Prostate gland (tissue), 2 donors: ENCODE measurements at regions not wholly inside any gene's neighbourhood (a gene's known extent, or its start where the extent isn't known, plus 50 kb on each side); places are given as distances from the start of the nearest gene placed in this dataset.

Experiments used
- DNase-seq: peaks from one replicate; pipeline ENCODE4 v3.0.0-alpha.2; 2019; ENCODE audit warnings: low spot score
- H3K27ac ChIP-seq, 2 donors: fragments of 200-600 bp; sonication (generic); 2 replicates each; pipeline ENCODE4 v1.5.1; 2017 to 2019
- H3K27me3 ChIP-seq: fragments of 200-600 bp; sonication (generic); replicated peaks from 2 replicates; pipeline ENCODE4 v1.5.1; 2019; ENCODE audit not compliant: insufficient read depth
- H3K36me3 ChIP-seq, 2 donors: fragments of 200-600 bp; sonication (generic); 1 replicate in 1 of 2; 2 replicates in 1 of 2; pipeline versions ENCODE4 v1.5.1 to v1.8.1; 2017 to 2019
- H3K4me1 ChIP-seq: fragments of 200-600 bp; sonication (generic); replicated peaks from 2 replicates; pipeline ENCODE4 v1.5.1; 2019
- H3K4me3 ChIP-seq, 2 donors: fragments of 200-600 bp; sonication (generic); 2 replicates each; pipeline ENCODE4 v1.5.1; 2017 to 2019
- H3K9me3 ChIP-seq: fragments of 200-600 bp; sonication (generic); 2 replicates; pipeline ENCODE4 v1.5.1; 2017
- CTCF ChIP-seq, 4 experiments: fragments of 200-600 bp in 2 of 4; fragments of 450-650 bp in 2 of 4; sonication (generic) in 2 of 4; IDR thresholded peaks; 1 replicate in 3 of 4; 2 replicates in 1 of 4; pipeline ENCODE4 v1.5.1; 2016 to 2019; ENCODE audit warnings: antibody characterized with exemption in 4 of 4, mild to moderate bottlenecking in 2 of 4, moderate library complexity in 2 of 4
- POLR2A ChIP-seq: fragments of 450-650 bp; IDR thresholded peaks from one replicate; pipeline ENCODE4 v1.6.1; 2016; ENCODE audit warnings: antibody characterized with exemption, mild to moderate bottlenecking
- POLR2AphosphoS5 ChIP-seq: sonication (generic); formaldehyde crosslinking; IDR thresholded peaks from one replicate; pipeline ENCODE4 v1.6.1; 2017; ENCODE audit warnings: antibody characterized with exemption
- WGBS: methylation state at CpG from one replicate; pipeline ENCODE4 v1.1.5; 2018; 5-methylcytosine and 5-hydroxymethylcytosine counted together
- intact Hi-C: fragments of 100-400 bp; cut with DNase I; formaldehyde crosslinking; loops from one replicate; pipeline ENCODE4 v1.14.2; 2022

- Histone ChIP-seq H3K27ac (no peak overlapping the region), H3K27me3 (no peaks in the 10 kb centered on the region), H3K9me3 (no peaks in the 10 kb centered on the region), H3K4me3 (no peak overlapping the region), H3K36me3 (no peaks in the 10 kb centered on the region), H3K4me1 (no peaks in the 10 kb centered on the region)
- DNase-seq: no peak
- TF ChIP-seq POLR2AphosphoS5 (no peak), POLR2A (no peak), CTCF (IDR thresholded peaks at IDR 0.05) (no peak)
- 60% methylated on average over 5 of the region's 5 CpGs for WGBS
- intact Hi-C loops: loop anchor here (10.0 kb wide), 1 partner anchor 243 kb away; no protein-coding TSS in a partner anchor
These were observed 127.6 kb upstream of the L3MBTL4 start for GRCh38 chr18:6542296-6542695.

- no peak overlapping the region for H3K27ac ChIP-seq
- intact Hi-C loops: loop anchor here (10.0 kb wide), 1 partner anchor 241 kb away; no protein-coding TSS in a partner anchor
- no peaks in the 10 kb centered on the region for H3K9me3 ChIP-seq
- DNase-seq: no peak
- H3K36me3 ChIP-seq: no peaks in the 10 kb centered on the region
- H3K4me1 ChIP-seq: no peaks in the 10 kb centered on the region
- no peaks in the 10 kb centered on the region for H3K27me3 ChIP-seq
- no peak overlapping the region for H3K4me3 ChIP-seq
- TF ChIP-seq CTCF (IDR thresholded peaks at IDR 0.05): peak in 3 of 4 experiments; percentile 59 to 66 (median 65)
- TF ChIP-seq POLR2A: no peak
- no peak for TF ChIP-seq POLR2AphosphoS5
- 37% methylated on average over 8 of the region's 8 CpGs for WGBS
These were observed 128.7 kb upstream of the L3MBTL4 start for GRCh38 chr18:6543330-6543908.

- intact Hi-C loops: loop anchor here (5.0 to 10.0 kb wide), 2 partner anchors 186 to 239 kb away; no protein-coding TSS in a partner anchor
- peak overlapping the region in 1 of 2 donors; percentile 55 for H3K27ac ChIP-seq
- H3K4me3 ChIP-seq: no peak overlapping the region
- no peaks in the 10 kb centered on the region for H3K4me1 ChIP-seq
- no peaks in the 10 kb centered on the region for H3K9me3 ChIP-seq
- H3K36me3 ChIP-seq: no peaks in the 10 kb centered on the region
- WGBS: 28% methylated on average over 4 of the region's 4 CpGs
- DNase-seq: peak; percentile 53
- TF ChIP-seq CTCF (IDR thresholded peaks at IDR 0.05) (no peak), POLR2AphosphoS5 (peak; percentile 83)
- no peaks in the 10 kb centered on the region for H3K27me3 ChIP-seq
These were observed 131.5 kb upstream of the L3MBTL4 start for GRCh38 chr18:6546229-6546628.

- 46% methylated on average over 1 of the region's 1 CpG for WGBS
These were observed 132.8 kb upstream of the L3MBTL4 start for GRCh38 chr18:6547476-6547875.

More at GRCh38 chr18:6547476-6547875, 132.8 kb upstream of the L3MBTL4 start:
- Histone ChIP-seq H3K27me3 (no peaks in the 10 kb centered on the region), H3K4me1 (no peaks in the 10 kb centered on the region), H3K9me3 (no peaks in the 10 kb centered on the region), H3K36me3 (no peaks in the 10 kb centered on the region), H3K4me3 (no peak overlapping the region), H3K27ac (no peak overlapping the region)
- intact Hi-C loops: loop anchor here (5.0 to 10.0 kb wide), 2 partner anchors 185 to 237 kb away; no protein-coding TSS in a partner anchor
- no peak for DNase-seq
- TF ChIP-seq CTCF (IDR thresholded peaks at IDR 0.05): no peak
- TF ChIP-seq POLR2A: no peak
- TF ChIP-seq POLR2AphosphoS5: no peak
